HG03442 (cell line): ENCODE measurements at regions not wholly inside any gene's neighbourhood (a gene's known extent, or its start where the extent isn't known, plus 50 kb on each side); places are given as distances from the start of the nearest gene placed in this dataset.
"Not testable (repeated sequence)": the region's sequence is repeated elsewhere in the genome, so short reads cannot be mapped to it uniquely, and the experiment has no call there.

Experiments
- ATAC-seq: cut with Tn5 transposase; IDR thresholded peaks from one replicate; pipeline ENCODE4 v1.9.1; 2021; ENCODE audit warnings: mild to moderate bottlenecking, moderate library complexity; ENCODE audit not compliant: unreplicated experiment

GRCh38 chr4:154164931-154165839 lies 326.4 kb downstream of the DCHS2 start:
- ATAC-seq = peak; percentile 91

- ATAC-seq = no peak
Observed at GRCh38 chr4:154160519-154161301, 330.9 kb downstream of the DCHS2 start.

GRCh38 chr4:154158361-154159155 lies 333.0 kb downstream of the DCHS2 start:
- ATAC-seq = no peak

GRCh38 chr4:154152546-154152945 lies 339.1 kb downstream of the DCHS2 start:
- ATAC-seq = no peak

- ATAC-seq = not testable (repeated sequence)
Observed at GRCh38 chr4:154149236-154149635, 342.4 kb downstream of the DCHS2 start.

DNA sequence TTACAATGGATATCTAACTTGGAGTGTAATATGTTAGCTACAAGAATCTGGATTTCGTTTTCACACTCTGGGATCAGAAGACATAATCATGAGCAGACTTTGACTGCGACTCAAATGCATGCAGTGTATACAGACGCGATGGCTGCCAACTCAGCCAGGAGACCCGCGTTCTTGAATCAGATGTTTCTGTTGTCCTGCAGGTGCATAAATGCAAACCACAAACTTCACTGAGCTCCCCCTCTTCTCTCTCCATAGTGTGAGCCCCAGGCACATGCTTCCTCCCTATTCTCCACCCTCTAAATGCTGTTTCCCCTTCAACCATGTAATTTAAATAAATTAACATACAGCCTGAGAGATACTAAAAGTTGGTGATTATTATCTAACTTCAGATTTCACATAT lies 347.9 kb downstream of the DCHS2 start:
- no peak for ATAC-seq

DNA sequence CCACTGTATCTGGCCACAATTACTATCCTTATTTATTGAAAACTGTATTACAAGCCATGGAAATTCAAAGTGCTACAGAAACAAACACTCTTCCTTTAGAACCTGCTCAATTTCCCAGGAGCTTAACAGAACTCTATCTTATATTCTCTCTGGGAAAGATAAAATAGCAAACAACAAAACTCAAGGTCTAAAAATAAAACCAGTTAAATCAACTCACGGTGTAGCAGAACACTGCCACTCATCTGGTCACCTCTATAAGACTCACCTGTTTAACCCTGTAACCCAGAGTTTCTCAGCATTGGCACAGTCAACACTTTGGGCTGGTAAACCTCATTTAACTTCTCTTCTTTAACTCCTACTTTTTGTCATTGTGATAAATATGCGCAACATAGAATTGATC lies 348.9 kb downstream of the DCHS2 start:
- no peak for ATAC-seq

GRCh38 chr4:154140869-154141268 lies 350.7 kb downstream of the DCHS2 start:
- no peak for ATAC-seq

DNA sequence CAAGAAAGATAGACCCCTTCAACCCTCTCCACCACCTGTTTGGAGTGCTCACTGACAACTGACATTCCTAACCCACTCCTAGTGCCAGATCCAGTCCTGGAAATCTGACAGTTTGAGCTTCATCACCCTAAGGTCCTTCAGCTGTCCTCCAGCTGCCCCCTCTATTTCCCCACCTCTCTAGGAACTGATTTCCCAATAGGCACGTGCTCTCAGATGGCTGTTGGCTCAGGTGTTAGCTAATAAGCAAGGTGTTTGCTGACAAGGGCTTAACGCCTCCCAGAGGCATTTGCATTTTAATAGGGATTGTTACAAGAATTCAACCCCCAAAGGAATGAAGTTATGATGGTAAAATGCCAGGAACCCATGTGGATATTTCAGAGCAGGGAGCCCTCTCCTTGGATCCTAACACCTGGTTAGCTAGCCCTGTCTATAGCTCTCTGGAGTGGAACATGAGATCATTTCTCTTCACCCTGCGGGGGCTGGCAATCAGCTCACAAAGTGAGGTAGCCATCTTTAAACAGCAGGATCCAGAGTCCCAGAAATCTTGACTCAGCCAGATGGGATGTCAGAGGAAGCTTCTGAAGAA lies 348.5 kb upstream of the SFRP2 start:
- no peak for ATAC-seq

- no peak for ATAC-seq
Observed at GRCh38 chr4:154135576-154135975, 346.7 kb upstream of the SFRP2 start.

DNA sequence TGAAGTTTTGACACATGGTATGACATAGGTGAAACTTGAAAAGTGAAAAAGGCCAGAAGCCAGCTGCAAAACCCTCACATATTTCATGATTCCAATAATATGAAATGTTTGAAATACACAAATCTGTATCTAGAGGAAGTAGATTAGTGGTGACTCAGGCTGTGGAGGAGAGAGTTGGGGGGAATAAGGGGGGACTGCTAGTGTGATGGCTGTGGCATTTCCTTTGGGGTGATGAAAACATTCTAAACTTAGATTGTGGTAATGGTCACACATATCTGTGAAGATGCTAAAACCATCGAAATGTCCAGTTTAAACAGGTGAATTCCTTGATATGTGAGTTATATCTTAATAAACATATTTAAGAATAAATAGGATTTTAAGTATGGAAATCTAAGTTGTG lies 343.5 kb upstream of the SFRP2 start:
- no peak for ATAC-seq

DNA sequence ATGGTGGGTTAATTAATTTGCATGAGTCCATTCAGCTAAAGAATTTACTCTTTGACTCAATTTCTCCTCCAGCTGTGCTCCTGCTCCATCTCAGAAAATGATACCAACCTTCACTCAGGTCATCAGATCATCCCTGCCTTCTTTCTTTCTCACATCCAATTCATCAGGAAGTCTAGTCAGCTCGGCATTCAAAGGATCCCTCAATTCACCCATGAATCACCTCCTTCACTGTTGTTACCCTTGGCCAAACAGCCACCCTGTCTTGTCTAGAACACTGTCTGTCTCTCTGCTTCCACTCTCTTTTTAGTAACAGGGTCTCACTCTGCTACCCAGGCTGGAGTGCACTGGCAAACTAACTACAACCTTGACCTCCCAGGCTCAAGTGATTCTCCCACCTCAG lies 337.4 kb upstream of the SFRP2 start:
- ATAC-seq = no peak

- ATAC-seq = no peak
Observed at GRCh38 chr4:154125340-154125739, 336.5 kb upstream of the SFRP2 start.

GRCh38 chr4:154124539-154125255 lies 335.8 kb upstream of the SFRP2 start:
- ATAC-seq = no peak

- ATAC-seq = no peak
Observed at GRCh38 chr4:154123897-154124296, 335.0 kb upstream of the SFRP2 start.

GRCh38 chr4:154120690-154121345 lies 331.9 kb upstream of the SFRP2 start:
- ATAC-seq = no peak

DNA sequence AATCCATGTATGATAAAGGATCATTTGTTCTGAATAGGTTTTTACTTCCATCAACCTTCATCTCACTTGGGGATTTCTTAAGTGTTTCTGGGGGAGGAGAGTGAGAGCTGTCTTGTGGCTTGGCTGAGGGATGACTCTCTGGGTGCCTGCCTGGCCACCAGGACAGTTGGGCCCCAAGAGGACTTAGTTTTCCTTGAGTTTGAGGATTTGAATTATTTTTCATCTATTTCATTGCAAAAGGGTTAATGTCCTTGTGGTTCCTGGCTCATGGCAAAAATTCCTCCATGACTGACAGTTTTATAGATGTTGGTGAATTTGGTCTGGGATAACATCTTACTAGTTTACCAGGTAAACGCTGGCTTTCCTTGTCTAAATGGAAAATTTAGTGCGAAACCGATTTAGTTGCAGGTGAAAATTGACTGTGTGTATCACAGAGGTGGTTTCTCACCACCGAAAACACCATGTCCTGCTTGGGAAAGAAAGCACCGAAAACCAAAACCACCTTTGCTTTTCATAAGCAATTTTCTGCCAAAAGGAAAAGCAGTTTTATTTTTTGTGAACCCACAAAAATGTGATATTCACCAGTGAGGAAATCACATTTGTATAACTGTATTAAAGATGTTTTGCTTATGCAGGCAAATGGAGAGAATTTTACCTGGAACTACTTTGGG lies 331.3 kb upstream of the SFRP2 start:
- ATAC-seq = no peak

DNA sequence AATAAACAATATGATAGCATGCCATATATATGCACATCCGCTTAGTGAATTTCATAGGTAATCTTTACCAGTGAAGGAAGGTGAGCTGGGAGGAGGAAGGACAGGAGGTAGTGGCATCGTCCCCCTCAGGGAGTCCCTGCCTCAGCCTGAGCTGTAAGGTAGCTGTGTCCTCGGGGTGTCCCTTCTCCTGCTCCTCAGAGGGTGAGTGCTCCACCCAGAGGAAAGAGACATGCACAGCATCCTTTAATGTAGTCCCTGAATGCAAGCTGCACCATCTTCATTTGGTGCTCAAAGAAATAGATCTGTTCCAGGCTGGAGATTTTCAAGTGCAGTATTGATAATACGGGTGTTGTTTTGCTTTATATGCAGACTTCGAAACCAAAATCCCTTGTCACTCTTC lies 330.4 kb upstream of the SFRP2 start:
- ATAC-seq = peak; percentile 82

GRCh38 chr4:154117726-154118125 lies 328.8 kb upstream of the SFRP2 start:
- ATAC-seq = not testable (repeated sequence)
